Neural crest cell (in vitro differentiated cells): ENCODE measurements at regions not wholly inside any gene's neighbourhood (a gene's known extent, or its start where the extent isn't known, plus 50 kb on each side); places are given as distances from the start of the nearest gene placed in this dataset.

Source experiments
- DNase-seq: peaks from one replicate; pipeline ENCODE4 v3.0.0; 2021; ENCODE audit warnings: low read depth, mixed read lengths, low spot score
- H3K27ac Mint-ChIP-seq: one replicate; pipeline ENCODE4 v1.8.0; 2021; ENCODE audit warnings: mild to moderate bottlenecking, mixed read lengths; ENCODE audit not compliant: unreplicated experiment
- H3K27me3 Mint-ChIP-seq: 2 replicates; pipeline ENCODE4 v1.8.0; 2021; ENCODE audit warnings: low read depth, mild to moderate bottlenecking, mixed read lengths
- H3K36me3 Mint-ChIP-seq: 2 replicates; pipeline ENCODE4 v1.8.0; 2021; ENCODE audit warnings: low read depth, mild to moderate bottlenecking, mixed read lengths
- H3K4me1 Mint-ChIP-seq: 2 replicates; pipeline ENCODE4 v1.8.0; 2021; ENCODE audit warnings: mixed read lengths
- H3K4me3 Mint-ChIP-seq: one replicate; pipeline ENCODE4 v1.8.0; 2021; ENCODE audit warnings: mild to moderate bottlenecking, mixed read lengths
- H3K9me3 Mint-ChIP-seq: 2 replicates; pipeline ENCODE4 v1.8.0; 2021; ENCODE audit warnings: mixed read lengths
- TF ChIP-seq, protein P1 (sequence below): fragments of 200-600 bp; sonication (generic); conservative IDR thresholded peaks from 2 replicates; pipeline ENCODE4 v1.5.0; 2021; ENCODE audit warnings: antibody characterized with exemption, mild to moderate bottlenecking

DNA sequence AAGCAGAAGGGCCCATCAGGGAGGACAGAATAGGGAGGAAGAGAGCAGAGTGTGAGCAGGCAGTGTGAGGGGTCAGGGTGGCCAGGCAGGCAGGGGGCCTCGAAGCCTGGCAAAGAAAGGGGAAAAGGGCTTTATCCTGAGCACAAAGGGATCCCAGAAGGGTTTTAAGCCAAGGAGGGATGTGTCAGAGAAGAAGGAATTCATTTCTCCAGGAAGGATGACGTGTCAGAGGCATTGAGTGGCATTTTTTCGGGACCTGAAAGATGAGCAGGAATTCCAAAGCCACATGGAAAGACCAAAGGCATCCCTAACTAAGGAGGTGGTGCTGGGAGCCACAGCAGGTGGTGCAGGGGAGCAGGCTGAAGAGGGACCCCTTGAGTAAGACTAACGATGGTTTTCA lies 132.1 kb downstream of the DICER1 start:
- no peak overlapping the region for H3K4me3 Mint-ChIP-seq
- peaks cover 2% of the 10 kb centered on the region for H3K27me3 Mint-ChIP-seq
- peaks cover 7% of the 10 kb centered on the region for H3K36me3 Mint-ChIP-seq
- TF ChIP-seq, protein P1, sequence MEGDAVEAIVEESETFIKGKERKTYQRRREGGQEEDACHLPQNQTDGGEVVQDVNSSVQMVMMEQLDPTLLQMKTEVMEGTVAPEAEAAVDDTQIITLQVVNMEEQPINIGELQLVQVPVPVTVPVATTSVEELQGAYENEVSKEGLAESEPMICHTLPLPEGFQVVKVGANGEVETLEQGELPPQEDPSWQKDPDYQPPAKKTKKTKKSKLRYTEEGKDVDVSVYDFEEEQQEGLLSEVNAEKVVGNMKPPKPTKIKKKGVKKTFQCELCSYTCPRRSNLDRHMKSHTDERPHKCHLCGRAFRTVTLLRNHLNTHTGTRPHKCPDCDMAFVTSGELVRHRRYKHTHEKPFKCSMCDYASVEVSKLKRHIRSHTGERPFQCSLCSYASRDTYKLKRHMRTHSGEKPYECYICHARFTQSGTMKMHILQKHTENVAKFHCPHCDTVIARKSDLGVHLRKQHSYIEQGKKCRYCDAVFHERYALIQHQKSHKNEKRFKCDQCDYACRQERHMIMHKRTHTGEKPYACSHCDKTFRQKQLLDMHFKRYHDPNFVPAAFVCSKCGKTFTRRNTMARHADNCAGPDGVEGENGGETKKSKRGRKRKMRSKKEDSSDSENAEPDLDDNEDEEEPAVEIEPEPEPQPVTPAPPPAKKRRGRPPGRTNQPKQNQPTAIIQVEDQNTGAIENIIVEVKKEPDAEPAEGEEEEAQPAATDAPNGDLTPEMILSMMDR = no peak
- no peak overlapping the region for H3K27ac Mint-ChIP-seq
- H3K4me1 Mint-ChIP-seq = no peaks in the 10 kb centered on the region
- DNase-seq = no peak
- H3K9me3 Mint-ChIP-seq = peaks cover 11% of the 10 kb centered on the region

DNA sequence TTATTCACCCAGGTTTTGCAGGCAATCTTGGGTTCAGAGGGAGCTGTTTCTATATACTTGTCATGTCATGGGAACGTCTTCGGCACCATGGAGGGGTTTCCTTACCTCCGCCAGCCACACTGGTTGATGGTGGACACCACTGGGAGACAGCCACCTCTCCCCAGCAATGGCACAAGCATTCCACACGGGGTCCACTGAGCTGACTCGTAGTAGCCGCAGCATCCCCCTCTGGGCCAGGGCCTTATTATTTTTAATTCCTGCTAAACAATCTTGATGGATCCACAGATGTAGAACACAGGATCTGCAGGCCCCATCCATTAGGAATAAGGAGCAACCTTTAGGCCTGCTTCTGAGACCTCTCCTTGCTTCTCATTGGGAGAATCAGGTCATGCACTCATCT lies 132.9 kb downstream of the DICER1 start:
- H3K27ac Mint-ChIP-seq = no peak overlapping the region
- H3K4me1 Mint-ChIP-seq = no peaks in the 10 kb centered on the region
- TF ChIP-seq, protein P1 = no peak
- H3K27me3 Mint-ChIP-seq = peaks cover under 1% of the 10 kb centered on the region
- no peak for DNase-seq
- peaks cover 4% of the 10 kb centered on the region for H3K36me3 Mint-ChIP-seq
- no peak overlapping the region for H3K4me3 Mint-ChIP-seq
- peaks cover 7% of the 10 kb centered on the region for H3K9me3 Mint-ChIP-seq

DNA sequence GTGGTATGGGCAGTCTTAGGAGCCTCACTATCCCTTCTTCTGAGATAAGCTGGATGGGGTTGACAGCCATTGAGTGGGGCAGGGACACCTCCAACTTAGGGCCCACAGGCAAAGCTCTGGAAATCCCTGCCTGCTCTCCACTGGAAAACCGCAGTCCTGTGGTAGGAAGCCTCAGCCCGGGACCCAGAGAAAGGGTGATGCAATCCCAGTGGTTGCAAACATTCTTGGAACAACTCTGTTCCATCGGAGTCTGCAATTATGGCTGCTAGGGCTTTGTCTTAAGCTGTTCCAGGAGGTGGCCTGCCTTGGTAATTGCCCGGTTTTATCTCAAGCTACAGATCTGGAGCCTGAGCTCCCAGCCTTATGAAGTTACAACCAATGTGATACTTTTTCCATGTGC lies 133.4 kb downstream of the DICER1 start:
- no peak overlapping the region for H3K27ac Mint-ChIP-seq
- TF ChIP-seq, protein P1 = no peak

GRCh38 chr14:95023115-95023514 lies 134.2 kb downstream of the DICER1 start:
- TF ChIP-seq, protein P1 = no peak
- H3K27me3 Mint-ChIP-seq = no peaks in the 10 kb centered on the region
- no peak overlapping the region for H3K4me3 Mint-ChIP-seq
- H3K36me3 Mint-ChIP-seq = no peaks in the 10 kb centered on the region
- no peak for DNase-seq
- peak overlapping the region; percentile 30 for H3K27ac Mint-ChIP-seq
- H3K4me1 Mint-ChIP-seq = no peaks in the 10 kb centered on the region
- H3K9me3 Mint-ChIP-seq = peaks cover 3% of the 10 kb centered on the region

More for the DNA sequence above, 133.4 kb downstream of the DICER1 start:
- H3K27me3 Mint-ChIP-seq = no peaks in the 10 kb centered on the region
- H3K36me3 Mint-ChIP-seq = no peaks in the 10 kb centered on the region
- no peaks in the 10 kb centered on the region for H3K4me1 Mint-ChIP-seq
- H3K4me3 Mint-ChIP-seq = no peak overlapping the region
- H3K9me3 Mint-ChIP-seq = peaks cover 3% of the 10 kb centered on the region
- DNase-seq = no peak

- DNase-seq = no peak
- Mint-ChIP-seq H3K27me3 (no peaks in the 10 kb centered on the region), H3K36me3 (no peaks in the 10 kb centered on the region), H3K4me3 (no peak overlapping the region), H3K4me1 (no peaks in the 10 kb centered on the region), H3K9me3 (peaks cover 3% of the 10 kb centered on the region), H3K27ac (no peak overlapping the region)
- TF ChIP-seq, protein P1 = no peak
Observed at GRCh38 chr14:95021588-95021987, 135.7 kb downstream of the DICER1 start.

- Mint-ChIP-seq H3K9me3 (peaks cover 3% of the 10 kb centered on the region), H3K36me3 (no peaks in the 10 kb centered on the region), H3K4me3 (no peak overlapping the region), H3K4me1 (no peaks in the 10 kb centered on the region), H3K27me3 (no peaks in the 10 kb centered on the region), H3K27ac (no peak overlapping the region)
- no peak for DNase-seq
- TF ChIP-seq, protein P1 = no peak
Observed at GRCh38 chr14:95018821-95019220, 138.5 kb downstream of the DICER1 start.
